GM20000 (cell line): ENCODE measurements at regions not wholly inside any gene's neighbourhood (a gene's known extent, or its start where the extent isn't known, plus 50 kb on each side); places are given as distances from the start of the nearest gene placed in this dataset.
A peak's percentile ranks its signal among the peaks of the same experiment; 100 is the strongest.

Source experiments
- DNase-seq: peaks from one replicate; pipeline ENCODE4 v3.0.0; 2012; ENCODE audit warnings: low spot score
- CTCF ChIP-seq: IDR thresholded peaks from 2 replicates; pipeline ENCODE4 v1.5.1; 2012; ENCODE audit warnings: mild to moderate bottlenecking, control low read depth; ENCODE audit errors: extremely low read depth, missing control alignments

- DNase-seq, result no peak
- TF ChIP-seq CTCF, result no peak
Measured at GRCh38 chrX:120791013-120791643, 84.5 kb downstream of the CT47B1 start.

GRCh38 chrX:120790552-120790951 is 85.1 kb downstream of the CT47B1 start:
- no peak for DNase-seq
- TF ChIP-seq CTCF, result no peak

- peak; percentile 32 for DNase-seq
- no peak for TF ChIP-seq CTCF
Measured at GRCh38 chrX:120790118-120790517, 85.5 kb downstream of the CT47B1 start.

GRCh38 chrX:120781403-120781802 is 94.3 kb downstream of the CT47B1 start:
- no peak for DNase-seq
- no peak for TF ChIP-seq CTCF

- DNase-seq, result no peak
- no peak for TF ChIP-seq CTCF
Measured at GRCh38 chrX:120775959-120776358, 99.7 kb downstream of the CT47B1 start.

GRCh38 chrX:120774606-120775005 is 101.1 kb downstream of the CT47B1 start:
- no peak for DNase-seq
- TF ChIP-seq CTCF, result no peak

GRCh38 chrX:120773801-120774200 is 101.9 kb downstream of the CT47B1 start:
- no peak for DNase-seq
- no peak for TF ChIP-seq CTCF
